AG04449 (cell line): ENCODE measurements at regions not wholly inside any gene's neighbourhood (a gene's known extent, or its start where the extent isn't known, plus 50 kb on each side); places are given as distances from the start of the nearest gene placed in this dataset.

ENCODE experiments used
- CTCF ChIA-PET: fragments of 350-600 bp; formaldehyde crosslinking; extraction: SDS; loops from one replicate; lab custom pipeline; 2021; ENCODE audit warnings: antibody characterized with exemption; lab: Yijun Ruan, JAX
- POLR2A ChIA-PET: fragments of 400-600, 350-600 bp; formaldehyde crosslinking; extraction: SDS; loops from one replicate; lab custom pipeline; 2020; ENCODE audit warnings: antibody characterized with exemption, inconsistent platforms; lab: Yijun Ruan, JAX
- DNase-seq: peaks from one replicate; pipeline ENCODE4 v3.0.0-alpha.2; 2010; ENCODE audit warnings: low read depth, low spot score
- H3K4me3 ChIP-seq: 2 replicates; pipeline ENCODE4 v1.5.1; 2011; ENCODE audit warnings: low read depth, mild to moderate bottlenecking, control low read depth, low read length
- CTCF ChIP-seq: IDR thresholded peaks from one replicate; pipeline ENCODE4 v1.5.1; 2011; ENCODE audit warnings: mild to moderate bottlenecking, moderate library complexity, low read length, control low read depth, inconsistent platforms; ENCODE audit not compliant: insufficient read depth; ENCODE audit errors: missing control alignments

GRCh38 chr13:88948501-88948900 lies 1277.3 kb downstream of the SLITRK5 start:
- no peak for TF ChIP-seq CTCF
- ChIA-PET POLR2A (no interaction called here), CTCF (no interaction called here)
- no peak overlapping the region for H3K4me3 ChIP-seq
- DNase-seq, result no peak

- no peak overlapping the region for H3K4me3 ChIP-seq
- POLR2A ChIA-PET, result no interaction called here
- DNase-seq, result no peak
- CTCF ChIA-PET, result no interaction called here
- no peak for TF ChIP-seq CTCF
Observed at GRCh38 chr13:88958821-88959220, 1287.7 kb downstream of the SLITRK5 start.

- CTCF ChIA-PET, result no interaction called here
Observed at GRCh38 chr13:88976466-88976865, 1305.3 kb downstream of the SLITRK5 start.

GRCh38 chr13:88978607-88979006 lies 1307.4 kb downstream of the SLITRK5 start:
- no peak for DNase-seq
- H3K4me3 ChIP-seq, result no peak overlapping the region
- CTCF ChIA-PET, result no interaction called here
- POLR2A ChIA-PET, result no interaction called here
- TF ChIP-seq CTCF, result no peak

More at GRCh38 chr13:88976466-88976865, 1305.3 kb downstream of the SLITRK5 start:
- DNase-seq, result no peak
- no peak overlapping the region for H3K4me3 ChIP-seq
- POLR2A ChIA-PET, result no interaction called here
- no peak for TF ChIP-seq CTCF

- POLR2A ChIA-PET, result no interaction called here
- H3K4me3 ChIP-seq, result no peak overlapping the region
- TF ChIP-seq CTCF, result no peak
- CTCF ChIA-PET, result no interaction called here
- DNase-seq, result no peak
Observed at GRCh38 chr13:88979465-88980175, 1308.4 kb downstream of the SLITRK5 start.

- ChIA-PET POLR2A (no interaction called here), CTCF (no interaction called here)
- DNase-seq, result no peak
- no peak for TF ChIP-seq CTCF
- no peak overlapping the region for H3K4me3 ChIP-seq
Observed at GRCh38 chr13:89003656-89004055, 1332.5 kb downstream of the SLITRK5 start.
